Prostate gland (tissue), 2 donors: ENCODE measurements at regions not wholly inside any gene's neighbourhood (a gene's known extent, or its start where the extent isn't known, plus 50 kb on each side); places are given as distances from the start of the nearest gene placed in this dataset.

ENCODE experiments used
- POLR2A ChIP-seq: fragments of 450-650 bp; IDR thresholded peaks from one replicate; pipeline ENCODE4 v1.6.1; 2016; ENCODE audit warnings: antibody characterized with exemption, mild to moderate bottlenecking
- TF ChIP-seq, protein P1 (sequence below), 4 experiments: fragments of 200-600 bp in 2 of 4; fragments of 450-650 bp in 2 of 4; sonication (generic) in 2 of 4; IDR thresholded peaks; 1 replicate in 3 of 4; 2 replicates in 1 of 4; pipeline ENCODE4 v1.5.1; 2016 to 2019; ENCODE audit warnings: antibody characterized with exemption in 4 of 4, mild to moderate bottlenecking in 2 of 4, moderate library complexity in 2 of 4

DNA sequence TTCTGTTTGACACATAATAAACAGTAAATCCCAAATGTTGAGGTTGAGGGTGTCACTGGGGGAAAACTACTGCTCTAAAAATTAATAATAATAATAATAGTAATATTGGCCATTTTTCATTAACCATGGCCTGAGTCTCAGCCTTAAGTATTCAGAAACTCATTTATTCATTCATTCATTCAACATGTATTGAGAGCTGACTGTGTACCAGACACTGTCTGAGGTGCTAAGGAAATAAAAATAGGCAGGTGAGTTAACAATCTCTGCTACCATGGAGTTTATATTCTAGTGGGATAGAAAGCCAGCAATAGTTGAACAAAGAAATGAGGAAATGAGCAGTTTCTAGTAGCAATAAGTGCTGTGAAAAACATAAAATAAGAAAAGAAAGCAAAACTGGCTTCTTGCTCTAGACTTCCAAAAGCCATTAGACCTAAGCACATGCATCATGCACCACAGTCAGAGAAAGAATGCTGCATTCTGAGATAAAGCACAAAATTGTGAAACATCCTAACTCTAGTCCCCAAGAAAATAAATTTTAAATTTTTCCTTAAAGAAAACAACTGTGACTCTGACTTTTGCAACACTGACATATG, 278.7 kb downstream of the RCHY1 start:
- TF ChIP-seq, protein P1, sequence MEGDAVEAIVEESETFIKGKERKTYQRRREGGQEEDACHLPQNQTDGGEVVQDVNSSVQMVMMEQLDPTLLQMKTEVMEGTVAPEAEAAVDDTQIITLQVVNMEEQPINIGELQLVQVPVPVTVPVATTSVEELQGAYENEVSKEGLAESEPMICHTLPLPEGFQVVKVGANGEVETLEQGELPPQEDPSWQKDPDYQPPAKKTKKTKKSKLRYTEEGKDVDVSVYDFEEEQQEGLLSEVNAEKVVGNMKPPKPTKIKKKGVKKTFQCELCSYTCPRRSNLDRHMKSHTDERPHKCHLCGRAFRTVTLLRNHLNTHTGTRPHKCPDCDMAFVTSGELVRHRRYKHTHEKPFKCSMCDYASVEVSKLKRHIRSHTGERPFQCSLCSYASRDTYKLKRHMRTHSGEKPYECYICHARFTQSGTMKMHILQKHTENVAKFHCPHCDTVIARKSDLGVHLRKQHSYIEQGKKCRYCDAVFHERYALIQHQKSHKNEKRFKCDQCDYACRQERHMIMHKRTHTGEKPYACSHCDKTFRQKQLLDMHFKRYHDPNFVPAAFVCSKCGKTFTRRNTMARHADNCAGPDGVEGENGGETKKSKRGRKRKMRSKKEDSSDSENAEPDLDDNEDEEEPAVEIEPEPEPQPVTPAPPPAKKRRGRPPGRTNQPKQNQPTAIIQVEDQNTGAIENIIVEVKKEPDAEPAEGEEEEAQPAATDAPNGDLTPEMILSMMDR (IDR thresholded peaks at IDR 0.05), result no peak
- no peak for TF ChIP-seq POLR2A
